H9 (cell line): ENCODE measurements at regions not wholly inside any gene's neighbourhood (a gene's known extent, or its start where the extent isn't known, plus 50 kb on each side); places are given as distances from the start of the nearest gene placed in this dataset.

Experiments
- DNase-seq: peaks from one replicate; pipeline ENCODE4 v3.0.0-alpha.2; 2017
- H2AFZ ChIP-seq: one replicate; pipeline ENCODE4 v1.6.1; 2013; ENCODE audit warnings: mild to moderate bottlenecking, low read length, control low read depth, moderate library complexity
- H2AK5ac ChIP-seq: 2 replicates; pipeline ENCODE4 v1.6.1; 2013; ENCODE audit warnings: low read length, control low read depth, mixed read lengths; ENCODE audit not compliant: insufficient read length
- H2BK120ac ChIP-seq: one replicate; pipeline ENCODE4 v1.6.1; 2013; ENCODE audit warnings: low read depth, mild to moderate bottlenecking, low read length, control low read depth, inconsistent platforms; ENCODE audit not compliant: poor library complexity, severe bottlenecking
- H2BK12ac ChIP-seq: 2 replicates; pipeline ENCODE4 v1.6.1; 2013; ENCODE audit warnings: low read length, control low read depth, mixed read lengths, low read depth; ENCODE audit not compliant: insufficient read length
- H2BK15ac ChIP-seq: 2 replicates; pipeline ENCODE4 v1.6.1; 2013; ENCODE audit warnings: low read depth, low read length, control low read depth
- H2BK20ac ChIP-seq: one replicate; pipeline ENCODE4 v1.6.1; 2013; ENCODE audit warnings: low read depth, mild to moderate bottlenecking, low read length, control low read depth, inconsistent platforms; ENCODE audit not compliant: poor library complexity, severe bottlenecking
- H2BK5ac ChIP-seq: 2 replicates; pipeline ENCODE4 v1.6.1; 2013; ENCODE audit warnings: low read length, control low read depth, mixed read lengths; ENCODE audit not compliant: insufficient read length
- H3K14ac ChIP-seq: 2 replicates; pipeline ENCODE4 v1.6.1; 2013; ENCODE audit warnings: low read length, control low read depth; ENCODE audit not compliant: insufficient read depth
- H3K18ac ChIP-seq: 2 replicates; pipeline ENCODE4 v1.6.1; 2013; ENCODE audit warnings: low read depth, mild to moderate bottlenecking, mixed read lengths, low read length, control low read depth; ENCODE audit not compliant: insufficient read length
- H3K23ac ChIP-seq: 2 replicates; pipeline ENCODE4 v1.6.1; 2013; ENCODE audit warnings: low read length, control low read depth, mixed read lengths, low read depth; ENCODE audit not compliant: insufficient read length
- H3K23me2 ChIP-seq: 2 replicates; pipeline ENCODE4 v1.6.1; 2013; ENCODE audit warnings: low read depth, mild to moderate bottlenecking, mixed read lengths, low read length, control low read depth; ENCODE audit not compliant: insufficient read length, poor library complexity, severe bottlenecking
- H3K27ac ChIP-seq: 2 replicates; pipeline ENCODE4 v1.5.1; 2013; ENCODE audit warnings: low read length, control low read depth, mixed read lengths, low read depth; ENCODE audit not compliant: insufficient read length
- H3K27me3 ChIP-seq: 2 replicates; pipeline ENCODE4 v1.6.1; 2013; ENCODE audit warnings: low read length, control low read depth, inconsistent platforms; ENCODE audit not compliant: insufficient read depth
- H3K4ac ChIP-seq: 2 replicates; pipeline ENCODE4 v1.6.1; 2013; ENCODE audit warnings: low read depth, mild to moderate bottlenecking, control low read depth, inconsistent platforms, low read length, moderate library complexity
- H3K4me1 ChIP-seq: 2 replicates; pipeline ENCODE4 v1.6.1; 2013; ENCODE audit warnings: low read length, control low read depth, inconsistent platforms; ENCODE audit not compliant: insufficient read depth
- H3K4me2 ChIP-seq: 2 replicates; pipeline ENCODE4 v1.6.1; 2013; ENCODE audit warnings: low read length, control low read depth, mixed read lengths; ENCODE audit not compliant: insufficient read length, insufficient read depth
- H3K56ac ChIP-seq: 2 replicates; pipeline ENCODE4 v1.6.1; 2013; ENCODE audit warnings: low read depth, mild to moderate bottlenecking, mixed read lengths, low read length, control low read depth; ENCODE audit not compliant: insufficient read length
- H3K79me1 ChIP-seq: 2 replicates; pipeline ENCODE4 v1.6.1; 2013; ENCODE audit warnings: low read depth, mild to moderate bottlenecking, moderate library complexity, low read length, control low read depth, inconsistent platforms; ENCODE audit not compliant: insufficient read depth, poor library complexity, severe bottlenecking
- H3K79me2 ChIP-seq: 2 replicates; pipeline ENCODE4 v1.6.1; 2013; ENCODE audit warnings: low read length, control low read depth, inconsistent platforms; ENCODE audit not compliant: insufficient read depth
- H3K9ac ChIP-seq: 2 replicates; pipeline ENCODE4 v1.6.1; 2013; ENCODE audit warnings: low read length, control low read depth, mixed read lengths; ENCODE audit not compliant: insufficient read length; ENCODE audit errors: extremely low read depth
- H3K9me3 ChIP-seq: one replicate; pipeline ENCODE4 v1.6.1; 2013; ENCODE audit warnings: low read depth, low read length, inconsistent platforms; ENCODE audit not compliant: control insufficient read depth
- H3T11ph ChIP-seq: one replicate; pipeline ENCODE4 v1.6.1; 2013; ENCODE audit warnings: mild to moderate bottlenecking, low read length, control low read depth, inconsistent platforms
- H4K20me1 ChIP-seq: one replicate; pipeline ENCODE4 v1.6.1; 2013; ENCODE audit not compliant: control insufficient read depth, insufficient read length, insufficient read depth
- H4K5ac ChIP-seq: 2 replicates; pipeline ENCODE4 v1.6.1; 2013; ENCODE audit warnings: low read depth, mild to moderate bottlenecking, mixed read lengths, low read length, control low read depth; ENCODE audit not compliant: insufficient read length
- H4K8ac ChIP-seq: replicated peaks from 2 replicates; pipeline ENCODE4 v1.6.1; 2013; ENCODE audit warnings: low read length, control low read depth, mixed read lengths, low read depth; ENCODE audit not compliant: insufficient read length
- H4K91ac ChIP-seq: 2 replicates; pipeline ENCODE4 v1.6.1; 2013; ENCODE audit warnings: low read depth, mild to moderate bottlenecking, moderate library complexity, mixed read lengths, low read length, control low read depth; ENCODE audit not compliant: insufficient read length
- H3K27ac Mint-ChIP-seq, 3 experiments: 2 replicates in 2 of 3; 3 replicates in 1 of 3; pipeline ENCODE4 v1.8.0; 2020 to 2021; ENCODE audit warnings: mixed read lengths in 3 of 3, mild to moderate bottlenecking in 1 of 3, moderate library complexity in 1 of 3
- H3K27me3 Mint-ChIP-seq: 2 replicates; pipeline ENCODE4 v1.8.0; 2021; ENCODE audit warnings: low read depth, mild to moderate bottlenecking, moderate library complexity, mixed read lengths
- H3K36me3 Mint-ChIP-seq, 3 experiments: 2 replicates in 2 of 3; 3 replicates in 1 of 3; pipeline ENCODE4 v1.8.0; 2020 to 2021; ENCODE audit warnings: low read depth in 3 of 3, mixed read lengths in 3 of 3; ENCODE audit not compliant: insufficient read depth in 1 of 3
- H3K4me1 Mint-ChIP-seq, 2 experiments: 2 replicates each; pipeline ENCODE4 v1.8.0; 2020; ENCODE audit warnings: mixed read lengths in 2 of 2
- H3K4me3 Mint-ChIP-seq, 2 experiments: 2 replicates in 1 of 2; 3 replicates in 1 of 2; pipeline ENCODE4 v1.8.0; 2020 to 2021; ENCODE audit warnings: mild to moderate bottlenecking in 2 of 2, mixed read lengths in 2 of 2, moderate library complexity in 1 of 2
- H3K9me3 Mint-ChIP-seq, 2 experiments: 2 replicates in 1 of 2; 3 replicates in 1 of 2; pipeline ENCODE4 v1.8.0; 2020; ENCODE audit warnings: mild to moderate bottlenecking in 2 of 2, mixed read lengths in 2 of 2, moderate library complexity in 1 of 2
- CTCF ChIP-seq: fragments of 200-600 bp; sonication (generic); conservative IDR thresholded peaks from 3 replicates; pipeline ENCODE4 v1.8.0; 2021; ENCODE audit warnings: antibody characterized with exemption, mild to moderate bottlenecking
- WGBS: extraction: QIAGEN DNeasy Blood & Tissue Kit; methylation state at CpG from one replicate; pipeline ENCODE4 v1.1.7; 2013; ENCODE audit warnings: missing lambda C conversion rate, low lambda C conversion rate, mixed read lengths; ENCODE audit not compliant: insufficient read length; ENCODE audit errors: extremely low coverage; 5-methylcytosine and 5-hydroxymethylcytosine counted together

DNA sequence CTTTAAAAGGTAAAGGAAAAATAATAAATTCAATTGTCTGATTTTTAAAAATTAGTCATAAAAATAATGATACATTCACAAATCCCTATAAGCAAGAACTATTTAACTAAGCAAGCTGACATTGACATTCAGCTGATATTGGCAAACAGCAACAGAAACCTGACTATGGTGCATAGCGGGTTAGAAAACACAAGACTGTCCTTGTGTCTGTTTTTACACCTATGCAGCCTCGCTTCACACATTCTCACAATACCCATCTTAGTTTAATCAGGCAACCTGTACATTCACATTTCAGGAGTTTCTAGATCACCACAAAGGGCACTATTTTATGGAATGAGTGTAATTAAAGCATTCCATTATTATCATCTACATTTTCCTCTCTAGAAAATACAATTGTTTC lies 737.1 kb downstream of the KCNA4 start:
- H4K91ac ChIP-seq, result no peak overlapping the region
- H3K4me1 ChIP-seq, result no peaks in the 10 kb centered on the region
- no peaks in the 10 kb centered on the region for H3K79me1 ChIP-seq
- H3K27ac ChIP-seq, result no peak overlapping the region
- H3K18ac ChIP-seq, result no peak overlapping the region
- no peak overlapping the region for H2BK15ac ChIP-seq
- no peak overlapping the region for H3T11ph ChIP-seq
- no peaks in the 10 kb centered on the region for H3K27me3 ChIP-seq
- no peak overlapping the region for H3K56ac ChIP-seq
- H3K4me1 Mint-ChIP-seq, result peaks cover 0 to 4% of the 10 kb centered on the region in 2 experiments; a peak in 2 of 4 replicates
- H3K9me3 ChIP-seq, result no peaks in the 10 kb centered on the region
- H3K4me2 ChIP-seq, result no peak overlapping the region
- TF ChIP-seq CTCF, result no peak
- no peak for DNase-seq
- no peak overlapping the region for H3K23ac ChIP-seq
- H3K23me2 ChIP-seq, result no peaks in the 10 kb centered on the region
- no peaks in the 10 kb centered on the region for H4K20me1 ChIP-seq
- no peak overlapping the region for H4K8ac ChIP-seq
- H2BK5ac ChIP-seq, result no peak overlapping the region
- H3K27ac Mint-ChIP-seq, result no peak overlapping the region
- H4K5ac ChIP-seq, result no peak overlapping the region
- H3K4me3 Mint-ChIP-seq, result no peak overlapping the region
- H3K9ac ChIP-seq, result no peak overlapping the region
- H3K9me3 Mint-ChIP-seq, result no peaks in the 10 kb centered on the region
- no peak overlapping the region for H2BK12ac ChIP-seq
- H2BK120ac ChIP-seq, result no peak overlapping the region
- no peaks in the 10 kb centered on the region for H3K79me2 ChIP-seq
- WGBS, result no CpG with 5 or more reads among the region's 2 CpGs
- H3K14ac ChIP-seq, result no peak overlapping the region
- H3K27me3 Mint-ChIP-seq, result no peaks in the 10 kb centered on the region; the same call in 1 of the 2 replicates
- no peak overlapping the region for H2AK5ac ChIP-seq
- no peak overlapping the region for H2AFZ ChIP-seq
- no peak overlapping the region for H2BK20ac ChIP-seq
- H3K36me3 Mint-ChIP-seq, result no peaks in the 10 kb centered on the region
- H3K4ac ChIP-seq, result no peak overlapping the region
